RWPE1 (cell line): ENCODE measurements at regions not wholly inside any gene's neighbourhood (a gene's known extent, or its start where the extent isn't known, plus 50 kb on each side); places are given as distances from the start of the nearest gene placed in this dataset.

Source experiments
- CTCF ChIA-PET: fragments of 350-600 bp; sonication (Branson Sonifier 250); formaldehyde crosslinking; extraction: SDS; loops from one replicate; lab custom pipeline; 2021; lab: Yijun Ruan, JAX
- POLR2A ChIA-PET: fragments of 400-600 bp; formaldehyde crosslinking; extraction: SDS; loops from one replicate; lab custom pipeline; 2020; ENCODE audit warnings: antibody characterized with exemption; ENCODE audit not compliant: low non-redundant PET; lab: Yijun Ruan, JAX
- DNase-seq: peaks from one replicate; pipeline ENCODE4 v3.0.0; 2012; ENCODE audit warnings: low spot score
- H3K27ac ChIP-seq: fragments of 450-650 bp; 2 replicates; pipeline ENCODE4 v1.5.1; 2017
- TF ChIP-seq, protein P1 (sequence below): fragments of 450-650 bp; conservative IDR thresholded peaks from 2 replicates; pipeline ENCODE4 v1.5.1; 2017; ENCODE audit warnings: low read depth, mild to moderate bottlenecking

DNA sequence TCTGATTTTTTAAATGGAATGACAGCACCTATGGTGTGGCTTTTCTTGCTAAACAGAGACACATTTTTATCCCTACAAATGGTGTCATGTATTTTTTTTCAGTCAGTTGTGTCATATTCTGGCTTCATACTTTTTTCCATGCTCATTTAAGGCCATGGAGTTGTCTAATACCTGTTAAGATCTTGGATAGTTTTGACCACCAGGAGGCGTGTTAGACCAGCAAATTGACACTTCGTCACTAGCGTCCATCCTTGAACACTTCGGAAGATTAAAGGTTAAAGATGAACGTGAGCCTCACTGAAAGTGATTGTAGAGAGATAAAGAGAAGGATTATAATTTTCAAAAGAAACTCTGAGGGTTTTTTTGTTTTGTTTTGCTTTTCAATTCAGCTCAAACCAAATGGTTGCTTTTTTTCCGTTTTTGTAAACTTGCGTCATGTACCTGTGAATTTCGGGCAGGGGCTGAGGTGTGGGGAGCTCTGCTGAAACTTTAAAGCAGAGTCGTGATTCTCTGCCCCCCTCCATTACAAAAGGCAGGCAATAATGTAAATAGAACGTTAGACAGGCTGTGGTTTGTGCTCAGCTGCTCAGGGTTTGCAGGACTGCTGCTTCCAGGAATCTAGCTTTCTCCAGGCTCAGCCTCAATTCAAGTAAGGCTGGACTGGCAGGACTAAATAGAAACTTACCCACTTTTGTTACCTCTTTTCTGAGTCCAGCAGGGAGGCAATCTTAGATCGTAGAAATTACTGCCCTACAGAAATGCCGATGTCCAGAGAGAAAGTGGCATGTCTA lies 245.1 kb downstream of the FOXA2 start:
- TF ChIP-seq, protein P1, sequence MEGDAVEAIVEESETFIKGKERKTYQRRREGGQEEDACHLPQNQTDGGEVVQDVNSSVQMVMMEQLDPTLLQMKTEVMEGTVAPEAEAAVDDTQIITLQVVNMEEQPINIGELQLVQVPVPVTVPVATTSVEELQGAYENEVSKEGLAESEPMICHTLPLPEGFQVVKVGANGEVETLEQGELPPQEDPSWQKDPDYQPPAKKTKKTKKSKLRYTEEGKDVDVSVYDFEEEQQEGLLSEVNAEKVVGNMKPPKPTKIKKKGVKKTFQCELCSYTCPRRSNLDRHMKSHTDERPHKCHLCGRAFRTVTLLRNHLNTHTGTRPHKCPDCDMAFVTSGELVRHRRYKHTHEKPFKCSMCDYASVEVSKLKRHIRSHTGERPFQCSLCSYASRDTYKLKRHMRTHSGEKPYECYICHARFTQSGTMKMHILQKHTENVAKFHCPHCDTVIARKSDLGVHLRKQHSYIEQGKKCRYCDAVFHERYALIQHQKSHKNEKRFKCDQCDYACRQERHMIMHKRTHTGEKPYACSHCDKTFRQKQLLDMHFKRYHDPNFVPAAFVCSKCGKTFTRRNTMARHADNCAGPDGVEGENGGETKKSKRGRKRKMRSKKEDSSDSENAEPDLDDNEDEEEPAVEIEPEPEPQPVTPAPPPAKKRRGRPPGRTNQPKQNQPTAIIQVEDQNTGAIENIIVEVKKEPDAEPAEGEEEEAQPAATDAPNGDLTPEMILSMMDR, result peak; percentile 89
- POLR2A ChIA-PET, result no interaction called here
- peak; percentile 50 for DNase-seq
- CTCF ChIA-PET, result interaction anchor here (0.6 to 3.5 kb wide), 16 partner anchors 8 to 1002 kb away, joined by 3 to 37 read pairs (median 5); no protein-coding TSS in a partner anchor
- peak overlapping the region; percentile 66 for H3K27ac ChIP-seq

DNA sequence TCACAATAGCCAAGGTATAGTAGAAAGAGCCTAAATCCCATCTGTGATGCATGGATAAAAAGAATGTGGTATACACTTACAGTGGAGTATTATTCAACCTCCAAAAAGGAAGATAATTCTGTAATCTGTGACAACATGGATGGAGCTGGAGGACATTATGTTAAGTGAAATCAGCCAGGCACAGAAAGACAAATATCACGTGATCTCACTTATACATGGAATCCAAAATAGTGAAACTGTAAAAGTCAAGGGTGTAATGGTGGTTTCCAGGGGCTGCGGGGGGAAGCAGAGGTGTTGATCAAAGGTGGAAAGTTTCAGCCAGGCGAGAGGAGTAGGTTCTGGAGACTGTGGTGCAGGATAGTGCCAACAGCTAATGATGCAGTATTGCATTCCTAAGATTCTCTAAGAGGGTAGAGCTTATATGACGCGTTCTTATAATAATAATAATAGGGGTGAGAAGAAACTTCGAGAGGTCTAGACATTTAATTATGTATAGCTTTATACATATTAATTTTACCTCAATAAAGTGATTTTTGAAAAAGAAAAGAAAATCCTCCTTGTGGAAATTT lies 246.1 kb downstream of the FOXA2 start:
- ChIA-PET POLR2A (no interaction called here), CTCF (interaction anchor here (0.6 to 3.5 kb wide), 7 partner anchors 9 to 1003 kb away, joined by 3 to 37 read pairs (median 3); no protein-coding TSS in a partner anchor)
- no peak for DNase-seq
- TF ChIP-seq, protein P1, result no peak
- H3K27ac ChIP-seq, result no peak overlapping the region

DNA sequence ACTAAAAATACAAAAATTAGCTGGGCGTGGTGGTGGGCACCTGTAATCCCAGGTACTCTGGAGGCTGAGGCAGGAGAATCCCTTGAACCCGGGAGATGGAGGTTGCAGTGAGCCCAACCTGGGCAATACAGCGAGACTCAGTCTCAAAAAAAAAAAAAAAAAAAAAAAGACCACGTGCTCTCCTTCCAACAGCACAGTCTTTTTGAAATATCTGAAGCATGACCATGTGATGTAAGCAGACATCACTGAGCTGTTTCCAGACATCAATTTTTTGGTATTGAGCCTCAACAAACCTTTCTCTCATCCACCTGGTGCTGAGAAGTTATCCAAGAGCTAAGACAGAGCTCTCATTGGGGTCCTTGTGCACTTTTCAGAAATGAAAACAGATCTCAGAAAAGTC lies 249.2 kb downstream of the FOXA2 start:
- POLR2A ChIA-PET, result no interaction called here
- DNase-seq, result no peak
- TF ChIP-seq, protein P1, result no peak
- H3K27ac ChIP-seq, result no peak overlapping the region
- CTCF ChIA-PET, result interaction anchor here (0.6 to 3.3 kb wide), 3 partner anchors 155 to 349 kb away, joined by 3 to 25 read pairs (median 5); no protein-coding TSS in a partner anchor

DNA sequence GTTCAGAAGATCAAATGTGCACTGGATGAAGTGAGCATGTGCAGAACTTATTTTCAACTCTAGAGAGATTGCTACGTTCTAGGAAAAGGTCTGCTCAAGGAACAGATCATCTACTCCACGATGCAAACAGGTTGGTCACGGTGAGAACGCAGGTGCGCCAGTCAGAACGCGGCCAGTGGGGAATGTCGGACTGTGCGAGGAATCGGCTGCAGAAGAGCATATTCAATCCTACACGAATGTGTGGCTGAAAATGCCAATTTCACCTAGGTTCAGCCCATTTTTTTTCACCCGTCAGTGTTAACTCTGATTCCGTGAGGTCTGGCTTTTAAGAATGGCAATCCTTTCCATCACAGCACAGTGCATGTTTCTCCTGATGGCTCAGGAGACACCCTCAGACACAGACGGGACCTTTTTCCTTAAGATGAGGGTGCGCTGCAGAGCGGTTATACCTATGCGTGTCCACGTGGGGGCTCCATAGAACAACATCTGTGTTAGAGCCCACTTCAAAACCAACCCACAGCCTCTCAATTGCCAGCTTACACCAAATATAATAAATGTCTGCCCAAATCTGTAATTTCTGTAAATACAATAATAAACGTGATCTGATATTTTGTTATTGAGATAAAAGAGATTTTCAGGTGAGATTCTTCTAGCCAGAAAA lies 250.4 kb downstream of the FOXA2 start:
- DNase-seq, result peak; percentile 88
- POLR2A ChIA-PET, result no interaction called here
- TF ChIP-seq, protein P1, result peak; percentile 94
- H3K27ac ChIP-seq, result no peak overlapping the region
- CTCF ChIA-PET, result interaction anchor here (0.6 to 3.3 kb wide), 9 partner anchors 8 to 1007 kb away, joined by 3 to 25 read pairs (median 5); no protein-coding TSS in a partner anchor

DNA sequence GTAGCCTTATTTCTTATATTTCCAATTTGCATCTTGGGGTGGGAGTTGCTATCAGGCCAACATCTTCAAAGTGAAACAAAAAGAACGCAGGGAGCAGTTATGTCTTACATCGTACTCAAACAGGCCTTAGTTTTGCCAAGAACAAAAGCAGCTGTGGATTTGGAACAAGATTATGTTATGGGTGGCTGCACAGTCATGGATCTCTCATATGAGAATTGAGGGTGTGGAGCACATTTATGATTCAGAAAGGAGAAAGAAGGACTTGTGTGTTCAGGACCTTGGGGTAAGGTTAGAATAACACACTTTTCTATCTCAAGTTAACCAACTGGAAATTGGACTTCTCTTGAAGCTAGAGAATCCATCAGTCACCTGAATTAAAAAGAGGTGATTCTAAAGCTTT lies 259.9 kb downstream of the FOXA2 start:
- no peak for DNase-seq
- no peak overlapping the region for H3K27ac ChIP-seq
- ChIA-PET POLR2A (no interaction called here), CTCF (interaction anchor here (0.8 to 1.0 kb wide), 2 partner anchors 359 to 1466 kb away, joined by 3 read pairs; no protein-coding TSS in a partner anchor)
- TF ChIP-seq, protein P1, result no peak

DNA sequence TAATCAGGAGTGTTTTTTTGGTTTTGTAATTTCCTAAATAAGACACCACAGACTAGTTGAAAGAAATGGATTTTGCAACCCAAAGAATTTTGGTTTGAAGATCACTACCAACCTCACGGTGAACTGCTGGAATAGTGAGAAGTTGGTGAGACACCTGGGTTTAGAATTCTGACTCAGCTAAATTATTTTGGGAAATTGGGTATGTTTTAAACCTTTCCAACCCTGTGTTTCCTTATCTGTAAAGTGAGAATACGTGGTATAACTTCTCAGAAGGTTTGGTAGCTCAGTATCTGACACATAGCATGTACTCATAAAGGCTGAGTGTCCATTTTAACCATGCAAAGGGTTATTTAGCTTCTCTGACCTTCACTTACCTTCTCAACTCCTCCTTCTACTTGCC lies 261.9 kb downstream of the FOXA2 start:
- TF ChIP-seq, protein P1, result no peak
- POLR2A ChIA-PET, result no interaction called here

More for the DNA sequence above, 261.9 kb downstream of the FOXA2 start:
- no peak overlapping the region for H3K27ac ChIP-seq
- CTCF ChIA-PET, result no interaction called here
- DNase-seq, result no peak
